Liver (tissue), 3 donors: ENCODE measurements at regions not wholly inside any gene's neighbourhood (a gene's known extent, or its start where the extent isn't known, plus 50 kb on each side); places are given as distances from the start of the nearest gene placed in this dataset.

Experiments used
- FOXA2 ChIP-seq: IDR thresholded peaks from 2 replicates; pipeline ENCODE4 v1.6.1; 2016; ENCODE audit warnings: antibody characterized with exemption
- JUND ChIP-seq, 2 donors: IDR thresholded peaks; 2 replicates each; pipeline ENCODE4 v1.6.1; 2016; ENCODE audit warnings: antibody characterized with exemption in 2 of 2
- RXRA ChIP-seq, 2 donors: IDR thresholded peaks; 2 replicates each; pipeline ENCODE4 v1.6.1; 2017 to 2018; ENCODE audit warnings: antibody characterized with exemption in 2 of 2, mild to moderate bottlenecking in 1 of 2
- SP1 ChIP-seq: IDR thresholded peaks from 2 replicates; pipeline ENCODE4 v1.6.1; 2018; ENCODE audit warnings: antibody characterized with exemption, mild to moderate bottlenecking
- TAF1 ChIP-seq: conservative IDR thresholded peaks from 2 replicates; pipeline ENCODE4 v1.6.1; 2016; ENCODE audit warnings: antibody characterized with exemption, mild to moderate bottlenecking
- TF ChIP-seq, protein P1 (sequence below): fragments of 150-350 bp; IDR thresholded peaks from 2 replicates; pipeline ENCODE4 v1.5.1; 2017; ENCODE audit warnings: improper control_type of control experiment, low read depth, low read length; ENCODE audit not compliant: missing input control
- TF ChIP-seq, protein P2 (sequence below): IDR thresholded peaks from 2 replicates; pipeline ENCODE4 v1.6.1; 2016; ENCODE audit warnings: antibody characterized with exemption, mild to moderate bottlenecking
- donor health status: healthy.
- donor health status: healthy.

DNA sequence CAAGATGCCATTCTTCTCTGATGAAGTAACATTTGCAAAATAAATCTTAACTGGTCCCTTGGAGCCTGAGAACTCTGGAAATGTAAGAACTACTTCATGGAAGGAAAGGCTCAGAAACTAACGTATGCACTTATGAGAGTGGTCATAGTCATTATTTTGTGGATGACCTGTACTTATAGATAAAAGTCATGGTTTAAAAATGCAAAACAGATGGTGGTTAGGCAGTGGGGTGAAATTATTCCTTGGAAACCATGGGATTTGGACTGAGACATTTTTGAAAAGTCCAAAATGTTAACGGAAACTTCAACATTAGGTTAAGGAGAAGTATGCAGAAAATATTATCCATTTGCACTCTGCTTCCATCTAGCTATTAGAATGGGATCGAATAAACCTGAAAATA is 223.0 kb downstream of the ICOS start:
- TF ChIP-seq RXRA (IDR thresholded peaks at IDR 0.05) (no peak), TAF1 (no peak), SP1 (no peak), JUND (IDR thresholded peaks at IDR 0.05) (no peak), FOXA2 (no peak)
- TF ChIP-seq, protein P1, sequence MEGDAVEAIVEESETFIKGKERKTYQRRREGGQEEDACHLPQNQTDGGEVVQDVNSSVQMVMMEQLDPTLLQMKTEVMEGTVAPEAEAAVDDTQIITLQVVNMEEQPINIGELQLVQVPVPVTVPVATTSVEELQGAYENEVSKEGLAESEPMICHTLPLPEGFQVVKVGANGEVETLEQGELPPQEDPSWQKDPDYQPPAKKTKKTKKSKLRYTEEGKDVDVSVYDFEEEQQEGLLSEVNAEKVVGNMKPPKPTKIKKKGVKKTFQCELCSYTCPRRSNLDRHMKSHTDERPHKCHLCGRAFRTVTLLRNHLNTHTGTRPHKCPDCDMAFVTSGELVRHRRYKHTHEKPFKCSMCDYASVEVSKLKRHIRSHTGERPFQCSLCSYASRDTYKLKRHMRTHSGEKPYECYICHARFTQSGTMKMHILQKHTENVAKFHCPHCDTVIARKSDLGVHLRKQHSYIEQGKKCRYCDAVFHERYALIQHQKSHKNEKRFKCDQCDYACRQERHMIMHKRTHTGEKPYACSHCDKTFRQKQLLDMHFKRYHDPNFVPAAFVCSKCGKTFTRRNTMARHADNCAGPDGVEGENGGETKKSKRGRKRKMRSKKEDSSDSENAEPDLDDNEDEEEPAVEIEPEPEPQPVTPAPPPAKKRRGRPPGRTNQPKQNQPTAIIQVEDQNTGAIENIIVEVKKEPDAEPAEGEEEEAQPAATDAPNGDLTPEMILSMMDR: no peak
- TF ChIP-seq, protein P2, sequence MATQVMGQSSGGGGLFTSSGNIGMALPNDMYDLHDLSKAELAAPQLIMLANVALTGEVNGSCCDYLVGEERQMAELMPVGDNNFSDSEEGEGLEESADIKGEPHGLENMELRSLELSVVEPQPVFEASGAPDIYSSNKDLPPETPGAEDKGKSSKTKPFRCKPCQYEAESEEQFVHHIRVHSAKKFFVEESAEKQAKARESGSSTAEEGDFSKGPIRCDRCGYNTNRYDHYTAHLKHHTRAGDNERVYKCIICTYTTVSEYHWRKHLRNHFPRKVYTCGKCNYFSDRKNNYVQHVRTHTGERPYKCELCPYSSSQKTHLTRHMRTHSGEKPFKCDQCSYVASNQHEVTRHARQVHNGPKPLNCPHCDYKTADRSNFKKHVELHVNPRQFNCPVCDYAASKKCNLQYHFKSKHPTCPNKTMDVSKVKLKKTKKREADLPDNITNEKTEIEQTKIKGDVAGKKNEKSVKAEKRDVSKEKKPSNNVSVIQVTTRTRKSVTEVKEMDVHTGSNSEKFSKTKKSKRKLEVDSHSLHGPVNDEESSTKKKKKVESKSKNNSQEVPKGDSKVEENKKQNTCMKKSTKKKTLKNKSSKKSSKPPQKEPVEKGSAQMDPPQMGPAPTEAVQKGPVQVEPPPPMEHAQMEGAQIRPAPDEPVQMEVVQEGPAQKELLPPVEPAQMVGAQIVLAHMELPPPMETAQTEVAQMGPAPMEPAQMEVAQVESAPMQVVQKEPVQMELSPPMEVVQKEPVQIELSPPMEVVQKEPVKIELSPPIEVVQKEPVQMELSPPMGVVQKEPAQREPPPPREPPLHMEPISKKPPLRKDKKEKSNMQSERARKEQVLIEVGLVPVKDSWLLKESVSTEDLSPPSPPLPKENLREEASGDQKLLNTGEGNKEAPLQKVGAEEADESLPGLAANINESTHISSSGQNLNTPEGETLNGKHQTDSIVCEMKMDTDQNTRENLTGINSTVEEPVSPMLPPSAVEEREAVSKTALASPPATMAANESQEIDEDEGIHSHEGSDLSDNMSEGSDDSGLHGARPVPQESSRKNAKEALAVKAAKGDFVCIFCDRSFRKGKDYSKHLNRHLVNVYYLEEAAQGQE: no peak
